ENCODE measurements at regions not wholly inside any gene's neighbourhood (a gene's known extent, or its start where the extent isn't known, plus 50 kb on each side); places are given as distances from the start of the nearest gene placed in this dataset.
"Not testable (repeated sequence)": the region's sequence is repeated elsewhere in the genome, so short reads cannot be mapped to it uniquely, and the experiment has no call there.

- TF ChIP-seq CTCF (conservative IDR thresholded peaks at IDR 0.05), result no peak
- no peak overlapping the region for H3K27ac ChIP-seq
Measured at GRCh38 chr12:88867510-88867909, 287.2 kb upstream of the KITLG start.

DNA sequence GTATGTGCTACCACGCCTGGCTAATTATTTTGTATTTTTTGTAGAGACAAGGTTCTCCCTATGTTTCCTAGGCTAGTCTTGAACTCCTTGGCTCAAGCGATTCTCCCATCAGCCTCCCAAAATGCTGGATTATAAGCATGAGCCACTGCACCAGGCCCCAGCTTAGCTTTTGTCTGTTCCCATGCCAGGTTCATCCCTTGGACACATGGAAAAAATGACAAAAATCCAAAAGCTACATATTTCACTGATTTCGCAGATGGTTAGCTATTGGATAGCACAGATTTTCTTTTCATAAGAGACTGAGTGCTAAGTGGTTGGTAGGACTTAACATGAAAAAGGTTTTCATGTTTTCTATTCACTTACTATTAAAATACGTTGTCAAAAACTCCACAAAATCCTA is 286.6 kb upstream of the KITLG start:
- TF ChIP-seq CTCF (conservative IDR thresholded peaks at IDR 0.05), result no peak
- H3K27ac ChIP-seq, result no peak overlapping the region

DNA sequence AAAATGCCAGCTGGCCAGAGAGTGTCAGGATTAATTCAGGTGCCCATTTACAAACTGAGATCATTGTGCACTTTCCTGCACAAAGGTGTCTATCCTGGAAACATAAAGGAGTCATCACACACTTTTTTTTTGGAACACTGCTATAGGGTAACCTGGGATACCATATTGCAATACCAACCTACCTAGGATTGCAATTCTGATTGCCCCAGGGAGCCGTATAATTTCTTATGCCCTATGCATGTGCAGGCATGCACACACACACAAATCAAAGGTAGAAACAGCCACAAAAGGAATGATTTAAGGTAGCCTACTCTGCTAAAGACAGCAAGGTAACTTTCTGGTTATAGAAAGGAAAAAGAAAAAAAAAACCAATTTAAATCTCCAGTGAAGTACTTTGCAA is 285.3 kb upstream of the KITLG start:
- no peak for TF ChIP-seq CTCF (conservative IDR thresholded peaks at IDR 0.05)
- no peak overlapping the region for H3K27ac ChIP-seq

GRCh38 chr12:88860851-88861250 is 280.6 kb upstream of the KITLG start:
- no peak overlapping the region for H3K27ac ChIP-seq
- TF ChIP-seq CTCF (conservative IDR thresholded peaks at IDR 0.05), result no peak

DNA sequence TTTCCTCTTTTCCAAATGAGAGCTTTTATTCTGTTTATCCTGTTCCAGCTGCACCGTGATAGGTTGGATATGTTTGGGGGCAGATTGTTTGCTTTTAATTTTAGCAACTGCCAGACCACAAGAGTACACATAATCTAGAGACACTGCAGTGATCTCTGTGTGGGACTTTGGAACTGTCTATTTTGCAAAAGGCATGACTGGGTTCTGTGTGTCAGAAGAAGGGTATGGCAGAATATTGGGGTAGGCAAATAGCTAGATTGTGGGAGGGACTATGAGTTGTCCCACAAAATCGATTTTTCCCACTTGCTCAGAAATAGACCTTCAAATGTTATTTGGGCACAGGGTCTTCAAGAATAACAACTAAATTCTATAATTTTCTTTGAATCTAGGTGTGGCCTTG is 275.9 kb upstream of the KITLG start:
- TF ChIP-seq CTCF (conservative IDR thresholded peaks at IDR 0.05), result no peak
- H3K27ac ChIP-seq, result no peak overlapping the region

DNA sequence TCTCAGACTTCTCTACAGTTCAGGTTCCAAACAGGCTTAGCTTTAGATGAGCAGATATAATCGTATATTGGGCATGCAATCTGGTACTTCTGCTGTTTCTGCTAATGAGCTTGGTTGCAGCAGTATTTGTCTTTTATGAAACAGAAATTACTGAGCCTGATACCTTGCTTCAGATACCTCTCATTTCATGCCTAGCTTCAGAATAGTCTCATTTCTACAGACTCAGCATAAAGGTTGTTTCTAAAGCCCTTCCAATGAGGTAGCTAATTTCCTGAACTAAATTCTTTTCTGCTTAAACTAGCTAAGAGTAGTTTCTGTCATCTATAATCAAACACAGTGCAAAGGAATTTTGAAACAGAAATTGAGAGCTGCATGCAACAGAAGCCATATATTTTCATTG is 275.0 kb upstream of the KITLG start:
- no peak overlapping the region for H3K27ac ChIP-seq
- TF ChIP-seq CTCF (conservative IDR thresholded peaks at IDR 0.05), result no peak

DNA sequence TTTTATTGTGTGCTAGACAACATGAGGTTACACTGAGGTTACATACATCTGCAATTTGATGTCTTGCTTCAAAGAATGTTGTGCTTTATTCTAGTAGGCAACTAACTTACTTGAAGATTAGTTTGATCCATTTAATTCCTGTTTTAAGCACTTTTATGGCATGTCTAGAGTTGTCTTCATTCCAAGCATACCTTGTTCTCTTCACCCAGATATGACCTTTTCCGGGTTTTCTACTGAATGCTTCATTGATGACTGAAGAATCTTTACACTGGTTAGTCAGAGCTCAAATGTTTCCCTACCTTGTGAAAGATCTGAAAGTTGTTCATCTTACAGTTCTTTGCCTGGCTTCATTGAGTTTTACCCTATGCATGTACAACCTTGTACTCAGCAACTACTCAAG is 274.0 kb upstream of the KITLG start:
- TF ChIP-seq CTCF (conservative IDR thresholded peaks at IDR 0.05), result no peak
- H3K27ac ChIP-seq, result no peak overlapping the region

GRCh38 chr12:88847246-88847645 is 267.0 kb upstream of the KITLG start:
- not testable (repeated sequence) for H3K27ac ChIP-seq

All from VCaP (cell line).